Activated T-helper 1 cell treated with anti-CD3 and anti-CD28 coated beads, Interleukin-2, amount 50 U/mL, for 16 hours (primary cell): ENCODE measurements at regions not wholly inside any gene's neighbourhood (a gene's known extent, or its start where the extent isn't known, plus 50 kb on each side); places are given as distances from the start of the nearest gene placed in this dataset.
"Not testable (repeated sequence)": the region's sequence is repeated elsewhere in the genome, so short reads cannot be mapped to it uniquely, and the experiment has no call there.

Source experiments
- DNase-seq, 2 donors: peaks; one replicate each; pipeline ENCODE4 v3.0.0-alpha.2; 2020; ENCODE audit warnings: low read depth in 1 of 2, low spot score in 1 of 2

DNA sequence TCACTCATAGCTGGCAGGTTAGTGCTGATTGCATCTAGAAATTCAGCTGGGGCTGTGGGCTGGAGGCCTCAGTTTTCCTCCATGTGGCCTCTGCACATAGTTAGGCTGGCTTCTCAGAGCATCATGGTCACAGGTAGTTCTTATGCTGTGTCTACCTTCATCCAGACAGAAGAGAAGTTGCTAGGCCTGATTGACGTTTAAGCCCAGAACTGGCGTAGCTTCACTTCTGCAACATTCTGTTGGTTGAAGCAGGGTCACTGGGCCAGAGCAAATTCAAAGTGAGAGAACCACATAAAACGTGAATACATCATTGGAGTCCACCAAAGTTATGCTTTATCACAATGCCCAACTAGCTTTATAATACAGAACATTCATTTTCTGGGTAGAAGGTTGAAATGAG, 116.0 kb downstream of the SPP2 start:
- DNase-seq: no peak

DNA sequence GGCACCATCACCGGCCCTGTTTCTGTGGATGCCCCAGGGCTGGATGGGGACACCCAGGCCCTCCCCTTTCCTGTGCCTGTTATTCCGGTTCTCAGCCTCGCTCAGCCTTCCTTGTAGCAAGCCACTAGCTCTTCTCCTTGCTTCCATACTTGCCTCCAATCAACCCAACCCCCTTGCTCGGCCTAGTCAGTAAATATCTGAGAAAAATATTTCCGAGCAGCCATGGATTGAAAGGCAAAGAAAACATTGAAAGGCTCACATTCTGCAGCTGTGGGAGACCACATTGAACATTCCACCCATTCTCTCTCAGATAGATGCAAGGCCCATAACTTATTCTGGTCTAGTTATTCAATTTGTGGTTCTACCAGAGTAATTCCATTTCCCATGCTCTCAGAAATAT, 114.9 kb downstream of the SPP2 start:
- no peak for DNase-seq

DNA sequence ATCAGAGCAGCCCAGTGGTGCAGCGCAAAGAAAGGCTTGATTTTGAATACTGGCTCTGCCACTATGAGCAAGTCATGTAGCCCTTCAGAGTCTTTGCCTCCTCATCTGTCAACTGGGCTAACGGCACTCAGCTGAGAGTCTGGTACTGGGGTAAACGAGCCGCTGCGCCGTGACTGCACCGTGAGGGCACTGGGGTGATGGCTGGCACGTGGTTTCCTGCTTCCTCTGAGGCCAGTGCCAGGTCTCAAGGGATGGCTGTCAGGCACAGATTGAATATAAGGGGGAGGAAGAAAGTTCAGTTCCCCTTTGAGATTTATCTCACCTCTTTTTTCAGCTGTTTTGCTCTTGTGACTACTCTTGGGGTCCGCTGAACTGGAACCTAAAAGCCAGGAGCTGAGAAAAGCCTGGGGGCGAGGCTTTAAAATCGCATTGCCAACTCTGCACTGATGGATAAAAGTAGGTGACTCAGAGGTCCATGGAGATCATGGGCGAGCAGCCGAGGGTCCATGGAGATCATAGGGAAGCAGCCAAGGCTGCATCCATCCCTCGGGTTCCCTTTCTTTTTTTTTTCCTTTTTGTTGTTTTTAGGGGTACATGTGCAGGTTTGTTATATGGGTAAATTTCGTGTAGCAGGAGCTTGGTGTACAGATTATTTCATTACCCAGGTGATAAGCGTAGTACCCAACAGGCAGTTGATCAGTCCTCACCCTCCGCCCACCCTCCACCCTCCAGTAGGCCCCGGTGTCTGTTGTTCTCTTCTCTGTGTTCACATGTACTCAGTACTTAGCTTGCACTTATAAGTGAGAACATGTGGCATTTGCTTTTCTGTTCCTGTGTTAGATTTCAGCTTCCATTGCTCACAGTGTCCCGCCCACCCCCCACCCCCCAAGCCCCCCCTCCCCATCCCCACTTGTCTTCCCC, 114.3 kb downstream of the SPP2 start:
- DNase-seq: peak; percentile 10 to 42

DNA sequence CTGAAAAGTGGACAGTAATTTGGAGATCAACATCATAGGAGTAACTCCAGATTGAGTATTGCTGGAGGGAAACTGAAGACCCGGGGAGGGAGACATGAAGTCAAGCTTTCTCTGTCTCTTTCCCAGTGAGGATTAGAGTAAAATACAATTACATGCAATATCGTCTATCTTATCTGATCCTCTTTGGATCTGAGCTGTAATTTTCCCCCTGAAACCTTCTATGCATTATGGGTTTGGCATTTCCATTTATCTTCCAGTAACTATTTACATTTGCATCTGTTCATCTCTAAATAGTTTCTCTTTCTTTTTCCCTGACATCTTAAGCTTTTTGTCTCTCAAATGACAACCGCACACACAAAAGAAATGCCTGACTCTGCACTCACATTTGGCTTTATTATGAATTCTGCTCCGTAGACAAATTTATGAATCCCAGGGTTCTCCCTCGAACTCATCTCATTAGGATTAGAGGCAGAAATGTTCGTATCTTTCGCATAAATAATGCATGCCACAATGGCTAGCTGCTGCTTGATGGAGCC, 113.1 kb downstream of the SPP2 start:
- no peak for DNase-seq

DNA sequence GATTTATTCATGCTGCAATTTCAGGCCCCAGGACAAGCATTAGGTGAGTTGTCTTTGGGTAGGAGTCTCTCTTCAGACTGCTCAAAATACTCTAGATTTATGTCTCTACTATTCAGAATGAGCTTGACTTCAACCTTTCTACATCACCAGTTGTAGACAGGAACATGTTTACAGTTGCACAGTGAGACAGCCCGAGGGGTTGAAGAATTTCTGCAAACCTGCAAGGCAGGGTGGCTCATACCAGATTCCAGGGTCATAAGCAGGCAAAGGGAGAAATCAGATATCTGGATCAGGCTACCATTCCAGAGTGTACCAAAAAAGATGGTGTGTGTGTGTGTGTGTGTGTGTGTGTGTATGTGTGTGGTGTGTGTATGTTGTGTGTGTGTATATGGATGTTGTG, 112.4 kb downstream of the SPP2 start:
- no peak for DNase-seq

DNA sequence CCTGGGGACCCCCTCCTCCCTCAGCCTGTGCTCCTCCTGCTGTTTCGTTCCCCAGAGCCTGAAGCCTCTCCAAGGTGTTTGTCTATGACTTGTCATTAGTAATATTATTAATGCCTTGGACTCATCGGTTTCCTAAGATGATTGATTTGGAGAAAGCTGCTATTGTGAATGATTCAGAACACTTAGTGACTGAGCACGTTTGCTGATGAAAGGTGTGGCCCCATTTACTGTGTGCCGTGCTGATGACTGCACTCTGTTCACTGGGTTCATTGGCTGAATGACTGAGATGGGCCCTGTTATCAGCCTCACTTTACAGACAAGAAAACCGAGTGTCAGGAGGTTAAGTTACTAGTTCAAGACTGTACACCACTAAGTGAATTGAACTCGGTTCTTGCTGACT, 111.4 kb downstream of the SPP2 start:
- no peak for DNase-seq

DNA sequence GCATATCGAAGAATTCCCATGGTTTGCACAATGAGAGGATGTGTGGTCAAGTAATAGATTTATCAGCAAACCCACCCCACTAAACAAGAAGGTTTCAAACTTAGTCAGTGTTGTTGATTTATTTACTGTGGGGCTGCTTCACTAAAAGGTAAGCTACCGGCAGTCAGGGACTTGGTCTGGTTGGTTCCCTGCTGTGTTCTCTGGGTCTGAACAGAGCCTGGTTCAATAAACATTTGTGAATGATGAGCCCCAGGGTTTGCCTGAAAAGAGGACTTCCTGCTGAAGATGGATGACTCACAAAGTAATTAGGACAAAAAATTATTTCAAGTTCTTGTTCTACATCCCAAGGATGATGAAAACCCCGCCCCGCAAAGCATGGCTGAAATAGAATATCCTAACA, 108.3 kb downstream of the SPP2 start:
- no peak for DNase-seq

DNA sequence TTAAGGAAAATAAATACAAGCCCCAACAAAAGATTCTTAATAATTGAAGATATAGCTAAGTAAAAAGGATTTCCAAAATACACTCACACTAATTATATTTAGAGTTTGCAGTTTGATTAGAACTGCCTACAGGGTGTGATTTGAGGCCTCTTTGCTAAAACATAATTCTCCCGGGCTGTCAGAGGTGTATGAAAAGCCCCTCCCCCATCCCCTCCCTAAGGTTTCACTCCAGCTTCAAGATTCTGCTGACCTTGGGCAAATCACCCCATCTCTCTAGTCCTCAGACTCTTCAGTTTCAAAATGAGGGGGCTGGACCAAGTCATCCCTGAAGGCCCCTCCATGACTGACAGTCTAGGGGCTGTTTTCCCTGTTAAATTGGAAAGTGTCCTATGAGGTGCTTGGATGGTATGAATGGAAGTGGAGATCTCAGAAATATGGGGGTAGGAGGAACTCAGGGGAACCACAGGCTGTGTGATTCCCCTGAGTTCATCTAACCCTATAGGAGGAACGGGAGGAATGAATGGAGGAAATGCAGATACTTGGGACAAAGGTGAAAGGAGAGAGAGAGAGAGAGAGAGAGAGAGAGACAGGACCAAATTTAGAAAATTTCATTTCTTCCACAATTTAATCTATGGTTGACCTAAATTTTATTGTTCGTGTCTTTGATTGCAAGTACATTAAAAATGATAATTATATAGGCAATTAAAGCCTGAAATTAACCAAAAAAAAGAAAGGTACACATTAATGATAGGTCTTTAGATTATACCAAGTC, 107.5 kb downstream of the SPP2 start:
- DNase-seq: no peak

DNA sequence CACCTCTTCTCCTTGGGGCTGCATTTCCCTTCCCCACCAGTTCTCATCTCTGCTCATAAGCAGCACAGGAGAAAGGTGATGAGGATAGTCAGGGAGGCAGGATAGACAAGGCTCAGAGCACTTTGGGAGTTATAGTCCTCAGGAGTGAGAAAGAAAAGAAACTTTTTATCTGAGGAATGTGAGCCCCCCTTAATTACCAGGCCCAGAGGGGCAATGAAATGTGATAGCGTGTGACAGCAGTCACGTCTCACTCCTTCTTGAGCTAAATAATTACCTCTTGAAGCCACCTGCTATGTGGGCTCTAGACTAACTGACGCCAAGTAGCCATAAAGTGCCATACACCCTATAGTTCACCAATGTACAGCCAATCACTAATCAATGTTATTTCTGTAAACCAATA, 105.8 kb downstream of the SPP2 start:
- no peak for DNase-seq

DNA sequence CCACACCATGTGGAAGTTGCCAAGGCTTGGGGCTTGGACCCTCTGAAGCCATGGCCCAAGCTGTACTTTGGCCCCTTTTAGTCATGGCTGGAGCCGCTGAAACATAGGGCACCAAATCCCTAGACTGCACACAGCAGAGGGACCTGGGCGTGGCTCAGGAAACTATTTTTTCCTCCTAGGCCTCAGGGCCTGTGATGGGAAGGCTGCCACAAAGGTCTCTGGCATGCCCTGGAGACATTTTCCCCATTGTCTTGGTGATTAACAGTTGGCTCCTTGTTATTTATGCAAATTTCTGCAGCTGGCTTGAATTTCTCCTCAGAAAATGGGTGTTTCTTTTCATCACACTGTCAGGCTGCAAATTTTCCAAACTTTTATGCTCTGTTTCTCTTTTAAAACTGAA, 102.3 kb downstream of the SPP2 start:
- DNase-seq: not testable (repeated sequence)

DNA sequence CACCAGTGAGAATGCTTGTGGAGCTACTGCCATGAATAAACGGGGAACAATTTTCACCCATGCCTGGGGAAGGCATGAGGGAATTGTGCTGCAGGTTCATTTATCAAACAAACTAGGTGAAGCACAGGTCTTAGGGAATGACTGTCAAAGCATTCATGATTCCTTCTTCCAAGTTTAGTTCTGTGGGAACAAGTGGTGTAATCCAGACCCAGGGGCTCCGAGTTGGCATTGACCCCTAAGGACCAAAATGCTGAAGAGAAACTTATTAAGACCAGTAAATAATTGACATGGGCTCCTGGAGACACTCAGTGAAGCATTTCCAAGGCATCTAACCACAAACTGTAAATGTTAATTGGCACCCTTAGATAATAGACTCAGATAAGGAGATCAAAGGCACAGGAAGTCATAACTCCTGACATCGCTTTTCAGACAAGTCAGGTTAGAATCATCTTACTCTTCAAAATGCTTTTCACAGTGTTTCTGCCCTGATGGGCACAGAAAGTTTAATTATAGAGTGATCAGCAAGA, 96.9 kb downstream of the SPP2 start:
- DNase-seq: no peak

DNA sequence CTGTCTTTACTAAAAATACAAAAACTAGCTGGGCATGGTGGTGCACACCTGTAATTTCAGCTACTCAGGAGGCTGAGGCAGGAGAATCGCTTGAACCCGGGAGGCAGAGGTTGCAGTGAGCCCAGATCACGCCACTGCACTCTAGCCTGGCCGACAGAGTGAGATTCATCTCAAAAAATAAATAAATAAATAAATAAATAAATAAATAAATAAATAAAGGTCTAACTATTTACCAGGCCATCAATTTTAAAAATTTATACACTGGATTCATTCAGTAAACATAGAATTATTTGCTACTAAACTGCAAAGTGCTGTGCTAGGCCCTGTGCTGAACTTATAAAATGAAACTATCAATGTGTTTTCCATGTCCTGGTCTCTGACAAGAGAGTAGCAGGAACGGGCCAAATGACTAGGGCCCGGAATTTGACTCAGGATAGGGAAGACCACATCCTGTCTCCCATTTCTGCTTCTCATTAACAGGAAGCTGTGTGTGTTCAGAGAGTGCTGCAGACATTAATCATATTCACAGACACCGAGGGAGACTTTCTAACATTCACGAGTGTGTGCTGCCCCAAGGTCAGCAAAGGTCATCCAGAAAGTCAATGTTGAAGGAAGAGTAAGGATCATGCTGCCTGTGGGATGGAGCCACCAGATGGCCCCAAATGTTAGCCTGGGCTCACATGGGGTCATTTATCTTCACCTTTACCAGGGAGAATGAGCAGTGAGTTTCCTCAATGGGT, 95.8 kb downstream of the SPP2 start:
- DNase-seq: no peak

DNA sequence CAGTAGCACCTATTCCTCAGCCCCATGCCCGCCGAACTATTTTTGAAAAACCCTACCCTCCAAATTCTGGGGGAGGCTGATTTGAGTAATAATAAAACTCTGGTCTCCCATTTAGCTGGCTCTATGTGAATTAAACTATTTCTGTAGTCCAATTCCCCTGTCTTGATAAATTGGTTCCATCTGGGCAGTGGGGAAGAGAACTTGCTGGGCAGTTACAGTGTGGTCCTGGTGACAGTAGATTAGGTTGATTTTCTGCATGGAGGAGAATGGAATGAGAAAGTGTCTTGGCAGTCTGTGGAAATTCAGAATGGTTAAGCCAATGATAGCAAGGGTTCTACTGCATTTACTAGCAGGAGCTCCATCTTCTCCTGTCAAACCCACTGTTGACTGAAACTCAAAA, 95.0 kb downstream of the SPP2 start:
- no peak for DNase-seq

DNA sequence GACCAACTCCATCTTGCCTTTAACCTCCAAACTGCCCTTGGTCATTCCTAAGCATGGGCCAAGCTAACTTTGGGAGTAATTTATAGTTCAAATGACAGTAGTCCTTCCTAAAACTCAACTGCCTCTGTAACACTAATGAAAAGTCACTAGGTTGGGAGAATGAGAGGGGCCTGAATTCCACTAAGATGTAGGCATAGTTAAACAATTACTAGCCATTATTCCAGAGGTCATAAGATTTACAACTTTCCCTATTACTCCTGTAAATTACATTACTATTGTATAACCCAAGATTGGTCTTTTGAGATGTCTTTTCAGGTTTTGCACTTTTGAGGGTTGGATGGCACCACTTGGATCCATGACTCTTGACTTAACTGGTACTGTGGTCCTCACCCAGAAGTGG, 94.6 kb downstream of the SPP2 start:
- no peak for DNase-seq

DNA sequence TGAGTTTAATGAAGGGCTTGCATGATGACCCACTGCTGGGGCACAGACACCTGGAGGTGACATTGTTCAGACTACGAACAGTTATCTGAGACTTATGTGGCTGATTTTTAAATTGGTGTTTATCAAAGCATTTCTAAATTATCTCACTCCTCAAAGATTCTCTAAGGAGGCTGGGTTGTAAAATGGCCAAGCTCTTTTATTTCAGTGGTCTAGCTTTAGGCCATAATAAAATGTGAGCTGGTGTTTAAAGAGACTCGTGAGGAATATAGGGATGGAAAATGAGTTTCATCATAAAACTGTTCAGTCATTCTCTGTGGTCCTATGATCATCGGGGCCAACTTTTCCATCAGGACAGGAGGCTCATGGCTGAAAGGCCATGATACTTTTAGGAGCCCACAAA, 93.4 kb downstream of the SPP2 start:
- DNase-seq: no peak

DNA sequence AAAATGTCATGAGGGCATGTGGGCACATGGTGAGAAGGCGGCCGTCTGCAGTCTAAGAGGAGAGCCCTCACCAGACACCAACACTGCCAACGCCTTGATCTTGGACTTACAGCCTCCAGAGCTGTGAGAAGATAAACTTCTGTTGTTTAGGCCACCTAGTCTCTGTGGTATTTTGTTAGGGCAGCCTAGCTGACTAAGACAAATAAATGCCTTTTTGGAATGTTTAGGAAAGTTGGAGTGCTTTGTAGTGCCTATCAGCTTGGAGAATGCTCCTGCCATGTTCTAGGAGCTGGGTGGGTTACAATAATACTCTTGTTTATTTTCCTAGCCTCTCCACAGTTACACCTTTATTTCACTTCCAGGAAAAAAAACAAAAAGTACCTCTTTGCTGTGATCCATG, 92.0 kb downstream of the SPP2 start:
- DNase-seq: no peak

DNA sequence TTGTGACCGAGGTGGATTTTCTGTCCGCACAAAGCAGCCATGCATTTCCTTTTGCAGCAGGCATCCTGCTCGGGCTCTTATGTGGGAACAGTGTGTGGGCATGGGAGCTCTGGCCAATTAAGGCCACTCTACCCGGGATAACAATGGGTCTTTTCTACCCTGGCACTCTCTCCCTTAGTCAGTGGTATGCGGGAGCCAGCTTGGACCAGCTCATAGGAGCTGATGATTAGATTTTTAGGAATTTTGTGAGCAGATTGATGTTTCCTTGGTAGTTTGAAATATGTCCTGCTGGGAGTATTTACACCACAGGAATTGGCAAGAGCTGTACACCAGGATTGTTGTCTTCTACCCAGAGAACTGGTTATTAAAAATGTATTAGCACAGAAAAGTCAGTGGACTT, 89.3 kb downstream of the SPP2 start:
- DNase-seq: no peak

DNA sequence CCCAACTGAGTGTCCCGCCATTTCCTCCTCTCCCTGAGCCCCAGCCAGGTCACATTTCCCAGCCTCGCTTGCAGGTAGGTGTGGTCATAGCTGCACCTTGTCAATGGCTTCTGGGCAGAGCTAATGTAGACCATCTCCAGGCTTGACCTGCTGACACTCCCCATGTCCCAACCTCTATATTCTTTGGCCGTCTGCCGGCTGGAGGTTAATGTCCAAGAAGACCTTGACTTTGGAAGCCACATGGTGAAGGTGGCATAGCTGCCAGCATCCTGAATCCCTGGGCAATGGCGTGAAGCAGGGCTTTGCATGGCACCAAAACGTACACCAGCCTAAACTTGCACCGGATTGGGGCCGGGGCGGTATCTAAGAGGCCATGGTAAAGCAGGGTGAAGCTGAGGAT, 88.3 kb downstream of the SPP2 start:
- DNase-seq: no peak

DNA sequence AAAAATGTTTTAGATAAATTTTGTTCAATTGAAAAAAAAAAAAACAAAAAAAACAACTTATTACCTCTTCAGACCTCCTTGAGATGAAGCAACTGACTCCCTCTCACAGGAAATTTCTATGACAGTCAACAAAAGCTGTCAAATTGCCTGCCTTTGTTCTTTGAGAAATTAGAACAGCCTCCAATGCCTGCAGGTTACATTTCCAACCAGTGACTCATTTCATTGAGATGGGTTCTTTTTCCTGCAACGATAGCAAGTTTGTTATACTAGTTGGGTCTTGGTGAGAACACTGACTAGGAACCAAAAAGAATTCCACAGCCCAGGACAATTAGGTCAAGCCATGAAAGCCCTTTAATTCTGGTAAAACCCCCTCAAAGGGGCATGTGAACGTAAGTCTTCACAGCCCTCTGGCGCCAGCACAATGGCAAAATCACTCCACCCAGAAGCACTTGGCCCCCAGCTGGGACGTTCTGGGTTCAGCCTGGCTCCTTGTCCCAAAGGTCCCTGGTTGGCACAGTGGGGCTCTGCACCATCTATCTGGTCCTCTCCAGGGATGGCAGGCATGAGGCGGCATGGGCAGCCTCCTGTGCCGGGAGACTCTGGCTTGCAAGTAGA, 87.0 kb downstream of the SPP2 start:
- no peak for DNase-seq

DNA sequence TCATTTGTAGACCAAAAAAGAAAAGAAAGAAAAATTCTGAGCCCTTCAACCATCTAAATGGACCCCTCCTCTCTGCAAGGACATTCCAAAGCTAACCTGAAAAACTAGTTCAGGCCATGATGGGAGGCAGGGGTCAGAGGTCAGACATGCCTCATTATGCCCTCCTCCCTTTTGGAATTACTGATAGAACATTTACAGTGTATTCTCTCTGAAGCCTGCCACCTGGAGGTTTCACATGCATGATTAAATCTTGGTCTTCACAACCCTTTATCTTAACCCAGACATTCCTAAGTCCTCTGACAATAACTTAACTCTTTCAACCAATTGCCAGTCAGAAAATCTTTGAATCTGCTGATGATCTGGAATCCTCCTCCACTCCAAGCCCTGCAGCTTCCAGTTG, 86.0 kb downstream of the SPP2 start:
- no peak for DNase-seq

DNA sequence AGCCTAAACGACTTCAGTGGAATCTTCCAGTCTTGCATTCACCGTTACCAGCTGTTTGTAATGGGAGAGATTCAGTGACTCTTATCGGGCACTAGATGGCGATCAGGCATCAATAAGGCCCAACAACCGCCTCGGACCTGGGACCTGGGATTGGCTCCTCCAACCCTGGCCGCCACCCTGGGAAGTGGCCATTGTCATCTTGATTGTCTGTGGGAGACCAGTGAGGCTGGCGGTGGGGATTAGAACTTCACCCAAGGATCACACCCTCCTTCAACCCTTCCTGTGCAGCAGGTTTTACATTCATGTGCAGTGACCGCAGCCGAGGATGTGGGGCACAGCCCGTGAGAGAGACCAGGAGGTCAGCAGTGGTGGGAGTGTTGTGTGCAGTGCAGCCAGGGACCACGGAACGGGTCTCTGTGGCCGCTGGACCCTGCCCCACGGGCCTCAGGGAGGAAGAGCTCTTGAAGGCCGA, 85.3 kb downstream of the SPP2 start:
- DNase-seq: peak in 1 of 2 donors; percentile 5
